Body of pancreas (tissue), 4 donors: ENCODE measurements at regions not wholly inside any gene's neighbourhood (a gene's known extent, or its start where the extent isn't known, plus 50 kb on each side); places are given as distances from the start of the nearest gene placed in this dataset.

Experiments
- ATAC-seq: fragments of 150-250 bp; one replicate; pipeline ENCODE4 v1.9.1; 2016
- DNase-seq, 4 donors: peaks; one replicate each; pipeline ENCODE4 v3.0.0-alpha.2; 2019
- H3K27ac ChIP-seq, 4 donors: fragments of 200-600 bp; sonication (generic); 1 replicate in 3 of 4; 2 replicates in 1 of 4; pipeline versions ENCODE4 v1.5.1 to v1.6.1; 2016 to 2019; ENCODE audit warnings: mild to moderate bottlenecking in 1 of 4, mixed read lengths in 1 of 4, moderate library complexity in 1 of 4
- H3K27me3 ChIP-seq, 2 donors: fragments of 200-600 bp; sonication (generic); one replicate each; pipeline ENCODE4 v1.6.0; 2016; ENCODE audit warnings: mild to moderate bottlenecking in 1 of 2
- H3K36me3 ChIP-seq, 2 donors: fragments of 200-600 bp; sonication (generic); replicated peaks in 1 of 2; 2 replicates each; pipeline ENCODE4 v1.5.1; 2016; ENCODE audit warnings: low read depth in 2 of 2; ENCODE audit not compliant: insufficient read depth in 1 of 2
- H3K4me1 ChIP-seq: fragments of 200-600 bp; sonication (generic); one replicate; pipeline ENCODE4 v1.6.0; 2016
- H3K4me3 ChIP-seq, 2 donors: fragments of 200-600 bp; sonication (generic); 1 replicate in 1 of 2; 2 replicates in 1 of 2; pipeline ENCODE4 v1.5.1; 2016 to 2019
- H3K9me3 ChIP-seq, 3 donors: fragments of 200-600 bp; sonication (generic); 1 replicate in 2 of 3; 2 replicates in 1 of 3; pipeline ENCODE4 v1.5.1; 2016
- CTCF ChIP-seq, 7 experiments: fragments of 450-650 bp in 4 of 7; fragments of 200-600 bp in 3 of 7; sonication (generic) in 3 of 7; IDR thresholded peaks; one replicate each; pipeline ENCODE4 v1.5.1; 2016 to 2019; ENCODE audit warnings: antibody characterized with exemption in 7 of 7
- POLR2A ChIP-seq, 3 donors: fragments of 450-650 bp; IDR thresholded peaks; one replicate each; pipeline ENCODE4 v1.6.1; 2016; ENCODE audit warnings: antibody characterized with exemption in 3 of 3, mild to moderate bottlenecking in 2 of 3
- WGBS, 2 donors: methylation state at CpG; one replicate each; pipeline ENCODE4 v1.1.5; 2017; 5-methylcytosine and 5-hydroxymethylcytosine counted together
- intact Hi-C: fragments of 100-400 bp; cut with DNase I; formaldehyde crosslinking; loops from one replicate; pipeline ENCODE4 v1.15.1; 2023

GRCh38 chr2:6408057-6408456, 457.6 kb downstream of the CMPK2 start:
- Histone ChIP-seq H3K27ac (no peak overlapping the region), H3K36me3 (no peaks in the 10 kb centered on the region), H3K4me3 (no peak overlapping the region), H3K9me3 (no peaks in the 10 kb centered on the region), H3K4me1 (no peaks in the 10 kb centered on the region), H3K27me3 (no peaks in the 10 kb centered on the region)
- no peak for ATAC-seq
- WGBS, 2 donors, result 69 to 85% methylated on average over 2 of the region's 2 CpGs
- TF ChIP-seq POLR2A (IDR thresholded peaks at IDR 0.05) (no peak), CTCF (IDR thresholded peaks at IDR 0.05) (no peak)
- intact Hi-C loops, result no loop called here
- DNase-seq, result no peak

GRCh38 chr2:6410313-6410712, 455.4 kb downstream of the CMPK2 start:
- Histone ChIP-seq H3K27ac (no peak overlapping the region), H3K36me3 (no peaks in the 10 kb centered on the region), H3K9me3 (no peaks in the 10 kb centered on the region), H3K27me3 (no peaks in the 10 kb centered on the region), H3K4me1 (no peaks in the 10 kb centered on the region), H3K4me3 (no peak overlapping the region)
- ATAC-seq (peak; percentile 47), DNase-seq (peak in 1 of 4 donors; percentile 7)
- WGBS, 2 donors, result 30 to 31% methylated on average over 3 of the region's 3 CpGs
- intact Hi-C loops, result no loop called here
- TF ChIP-seq POLR2A (IDR thresholded peaks at IDR 0.05), result no peak
- no peak for TF ChIP-seq CTCF (IDR thresholded peaks at IDR 0.05)

- WGBS, 2 donors, result 44 to 64% methylated on average over 3 of the region's 3 CpGs
- DNase-seq (no peak), ATAC-seq (no peak)
- no peak overlapping the region for H3K27ac ChIP-seq
- H3K9me3 ChIP-seq, result no peaks in the 10 kb centered on the region
- no peaks in the 10 kb centered on the region for H3K27me3 ChIP-seq
- no peak overlapping the region for H3K4me3 ChIP-seq
- intact Hi-C loops, result no loop called here
- no peak for TF ChIP-seq POLR2A (IDR thresholded peaks at IDR 0.05)
- TF ChIP-seq CTCF (IDR thresholded peaks at IDR 0.05), result no peak
- H3K36me3 ChIP-seq, result no peaks in the 10 kb centered on the region
- no peaks in the 10 kb centered on the region for H3K4me1 ChIP-seq
Measured at GRCh38 chr2:6412533-6413091, 453.1 kb downstream of the CMPK2 start.

- 79 to 86% methylated on average over 6 of the region's 6 CpGs for WGBS, 2 donors
- H3K27me3 ChIP-seq, result no peaks in the 10 kb centered on the region
- no peaks in the 10 kb centered on the region for H3K9me3 ChIP-seq
- intact Hi-C loops, result no loop called here
- H3K27ac ChIP-seq, result no peak overlapping the region
- H3K4me1 ChIP-seq, result no peaks in the 10 kb centered on the region
- no peaks in the 10 kb centered on the region for H3K36me3 ChIP-seq
- H3K4me3 ChIP-seq, result no peak overlapping the region
- TF ChIP-seq POLR2A (IDR thresholded peaks at IDR 0.05) (no peak), CTCF (IDR thresholded peaks at IDR 0.05) (no peak)
- ATAC-seq, result no peak
- no peak for DNase-seq
Measured at GRCh38 chr2:6417050-6417449, 448.7 kb downstream of the CMPK2 start.

GRCh38 chr2:6418291-6418690, 447.4 kb downstream of the CMPK2 start:
- Histone ChIP-seq H3K27ac (no peak overlapping the region), H3K4me1 (no peaks in the 10 kb centered on the region), H3K9me3 (no peaks in the 10 kb centered on the region), H3K4me3 (no peak overlapping the region), H3K27me3 (no peaks in the 10 kb centered on the region), H3K36me3 (no peaks in the 10 kb centered on the region)
- intact Hi-C loops, result no loop called here
- WGBS, 2 donors, result 57 to 65% methylated on average over 1 of the region's 1 CpG
- no peak for ATAC-seq
- TF ChIP-seq CTCF (IDR thresholded peaks at IDR 0.05), result no peak
- TF ChIP-seq POLR2A (IDR thresholded peaks at IDR 0.05), result no peak
- DNase-seq, result no peak
